ENCODE measurements at regions not wholly inside any gene's neighbourhood (a gene's known extent, or its start where the extent isn't known, plus 50 kb on each side); places are given as distances from the start of the nearest gene placed in this dataset.

- H3K9me2 ChIP-seq (ENCODE audit: low read depth, low read length): no peaks in the 10 kb centered on the region
- no peaks in the 10 kb centered on the region for H3F3A ChIP-seq (ENCODE audit: insufficient read depth, low read length)
- H3K4me1 ChIP-seq (ENCODE audit: insufficient read depth, low read length, severe bottlenecking): no peaks in the 10 kb centered on the region
- no peaks in the 10 kb centered on the region for H3K36me3 ChIP-seq (ENCODE audit: insufficient read depth, low read length)
- peaks cover 4% of the 10 kb centered on the region; the same call in 1 of the 2 replicates for H3K27me3 ChIP-seq (ENCODE audit: insufficient read depth, low read length)
- H3K9ac ChIP-seq (ENCODE audit: low read length): no peak overlapping the region
- no peak for TF ChIP-seq EZH2 (IDR thresholded peaks at IDR 0.05; ENCODE audit: borderline replicate concordance, low read length)
- no peak for TF ChIP-seq CTCF (IDR thresholded peaks at IDR 0.05; ENCODE audit: low read length)
- no peaks in the 10 kb centered on the region for H4K20me1 ChIP-seq (ENCODE audit: insufficient read depth, low read length)
- no peak overlapping the region for H2AFZ ChIP-seq (ENCODE audit: low read length)
- no peak overlapping the region for H3K4me2 ChIP-seq (ENCODE audit: low read length)
- H3K27ac ChIP-seq (ENCODE audit: low read depth, low read length, poor library complexity, severe bottlenecking): no peak overlapping the region
- no peak overlapping the region for H3K4me3 ChIP-seq (ENCODE audit: low read depth, low read length, poor library complexity, severe bottlenecking)
- H3K79me2 ChIP-seq (ENCODE audit: insufficient read depth, low read length): no peaks in the 10 kb centered on the region
- H3K9me3 ChIP-seq (ENCODE audit: low read length): 0 out of 2 replicates have a peak, but pooled peaks cover 5% of the 10 kb centered on the region
These were observed 139.7 kb upstream of the SMAD3 start for GRCh38 chr15:66925721-66926120.

- Histone ChIP-seq H3K4me3 (ENCODE audit: low read depth, low read length, poor library complexity, severe bottlenecking) (no peak overlapping the region), H3K9me2 (ENCODE audit: low read depth, low read length) (no peaks in the 10 kb centered on the region), H4K20me1 (ENCODE audit: insufficient read depth, low read length) (no peaks in the 10 kb centered on the region), H3K4me2 (ENCODE audit: low read length) (no peak overlapping the region), H3K9me3 (ENCODE audit: low read length) (0 out of 2 replicates have a peak, but pooled peaks cover 5% of the 10 kb centered on the region), H3K4me1 (ENCODE audit: insufficient read depth, low read length, severe bottlenecking) (no peaks in the 10 kb centered on the region), H3K79me2 (ENCODE audit: insufficient read depth, low read length) (no peaks in the 10 kb centered on the region), H3K27me3 (ENCODE audit: insufficient read depth, low read length) (peaks cover 4% of the 10 kb centered on the region; the same call in 1 of the 2 replicates), H3F3A (ENCODE audit: insufficient read depth, low read length) (no peaks in the 10 kb centered on the region), H3K9ac (ENCODE audit: low read length) (no peak overlapping the region), H3K27ac (ENCODE audit: low read depth, low read length, poor library complexity, severe bottlenecking) (no peak overlapping the region), H2AFZ (ENCODE audit: low read length) (no peak overlapping the region), H3K36me3 (ENCODE audit: insufficient read depth, low read length) (no peaks in the 10 kb centered on the region)
- no peak for TF ChIP-seq EZH2 (IDR thresholded peaks at IDR 0.05; ENCODE audit: borderline replicate concordance, low read length)
- TF ChIP-seq CTCF (IDR thresholded peaks at IDR 0.05; ENCODE audit: low read length): no peak
These were observed 138.0 kb upstream of the SMAD3 start for GRCh38 chr15:66927201-66928077.

GRCh38 chr15:66928101-66928500 is 137.3 kb upstream of the SMAD3 start:
- H2AFZ ChIP-seq (ENCODE audit: low read length): no peak overlapping the region
- no peaks in the 10 kb centered on the region for H3K36me3 ChIP-seq (ENCODE audit: insufficient read depth, low read length)
- no peaks in the 10 kb centered on the region for H3F3A ChIP-seq (ENCODE audit: insufficient read depth, low read length)
- H3K9ac ChIP-seq (ENCODE audit: low read length): no peak overlapping the region
- H3K27ac ChIP-seq (ENCODE audit: low read depth, low read length, poor library complexity, severe bottlenecking): no peak overlapping the region
- no peaks in the 10 kb centered on the region for H3K9me3 ChIP-seq (ENCODE audit: low read length)
- H3K27me3 ChIP-seq (ENCODE audit: insufficient read depth, low read length): no peaks in the 10 kb centered on the region; the same call in 1 of the 2 replicates
- H3K79me2 ChIP-seq (ENCODE audit: insufficient read depth, low read length): no peaks in the 10 kb centered on the region
- TF ChIP-seq EZH2 (IDR thresholded peaks at IDR 0.05; ENCODE audit: borderline replicate concordance, low read length) (no peak), CTCF (IDR thresholded peaks at IDR 0.05; ENCODE audit: low read length) (no peak)
- no peaks in the 10 kb centered on the region for H3K4me1 ChIP-seq (ENCODE audit: insufficient read depth, low read length, severe bottlenecking)
- no peaks in the 10 kb centered on the region for H3K9me2 ChIP-seq (ENCODE audit: low read depth, low read length)
- H4K20me1 ChIP-seq (ENCODE audit: insufficient read depth, low read length): no peaks in the 10 kb centered on the region
- H3K4me2 ChIP-seq (ENCODE audit: low read length): no peak overlapping the region
- H3K4me3 ChIP-seq (ENCODE audit: low read depth, low read length, poor library complexity, severe bottlenecking): no peak overlapping the region
